ENCODE measurements at regions not wholly inside any gene's neighbourhood (a gene's known extent, or its start where the extent isn't known, plus 50 kb on each side); places are given as distances from the start of the nearest gene placed in this dataset.

DNA sequence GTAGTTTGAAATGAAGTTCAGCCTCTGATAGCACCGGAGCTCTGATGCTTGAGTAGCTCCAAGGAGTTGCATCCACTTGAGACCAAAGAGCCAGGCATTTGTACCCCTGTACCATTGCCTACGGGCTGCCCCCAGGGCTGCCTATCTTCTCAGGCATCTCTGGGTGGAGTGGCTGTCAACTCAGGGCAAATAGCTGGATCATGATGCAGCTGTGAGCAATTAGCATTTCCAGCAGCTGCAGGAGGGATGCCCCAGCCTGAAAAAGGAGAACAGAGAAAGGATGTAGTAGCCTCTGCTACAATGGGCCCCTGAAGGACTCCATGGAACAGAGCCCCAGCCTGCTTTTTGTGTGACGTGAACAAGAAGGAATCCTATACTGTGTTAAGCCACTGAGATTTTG lies 492.6 kb downstream of the BCOR start:
- H3K4me1 ChIP-seq (ENCODE audit: control insufficient read depth in 4 of 4, insufficient read depth in 4 of 4, low read length in 3 of 4): no peaks in the 10 kb centered on the region
- no peaks in the 10 kb centered on the region for H3K27me3 ChIP-seq (ENCODE audit: control insufficient read depth in 4 of 4, insufficient read depth in 4 of 4, low read length in 3 of 4)
- no peaks in the 10 kb centered on the region for H3K36me3 ChIP-seq (ENCODE audit: control insufficient read depth in 4 of 4, insufficient read depth in 3 of 4, low read depth in 1 of 4, low read length in 3 of 4)
- TF ChIP-seq, protein P1, sequence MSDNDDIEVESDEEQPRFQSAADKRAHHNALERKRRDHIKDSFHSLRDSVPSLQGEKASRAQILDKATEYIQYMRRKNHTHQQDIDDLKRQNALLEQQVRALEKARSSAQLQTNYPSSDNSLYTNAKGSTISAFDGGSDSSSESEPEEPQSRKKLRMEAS (IDR thresholded peaks at IDR 0.05): no peak
- TF ChIP-seq HNF4G (IDR thresholded peaks at IDR 0.05) (no peak), RAD21 (IDR thresholded peaks at IDR 0.05) (no peak), JUND (IDR thresholded peaks at IDR 0.05) (no peak), FOXA2 (IDR thresholded peaks at IDR 0.05) (no peak), HNF4A (conservative IDR thresholded peaks at IDR 0.05) (no peak), YY1 (IDR thresholded peaks at IDR 0.05) (no peak), FOXA1 (IDR thresholded peaks at IDR 0.05) (no peak), RXRA (IDR thresholded peaks at IDR 0.05) (no peak), GABPA (IDR thresholded peaks at IDR 0.05 in 1 of 2, conservative IDR thresholded peaks at IDR 0.05 in 1 of 2) (no peak), SP1 (IDR thresholded peaks at IDR 0.05) (no peak), EGR1 (IDR thresholded peaks at IDR 0.05; ENCODE audit: low read depth in 2 of 2) (no peak), NR2F2 (IDR thresholded peaks at IDR 0.05) (no peak), TAF1 (conservative IDR thresholded peaks at IDR 0.05) (no peak)
- TF ChIP-seq, protein P2, sequence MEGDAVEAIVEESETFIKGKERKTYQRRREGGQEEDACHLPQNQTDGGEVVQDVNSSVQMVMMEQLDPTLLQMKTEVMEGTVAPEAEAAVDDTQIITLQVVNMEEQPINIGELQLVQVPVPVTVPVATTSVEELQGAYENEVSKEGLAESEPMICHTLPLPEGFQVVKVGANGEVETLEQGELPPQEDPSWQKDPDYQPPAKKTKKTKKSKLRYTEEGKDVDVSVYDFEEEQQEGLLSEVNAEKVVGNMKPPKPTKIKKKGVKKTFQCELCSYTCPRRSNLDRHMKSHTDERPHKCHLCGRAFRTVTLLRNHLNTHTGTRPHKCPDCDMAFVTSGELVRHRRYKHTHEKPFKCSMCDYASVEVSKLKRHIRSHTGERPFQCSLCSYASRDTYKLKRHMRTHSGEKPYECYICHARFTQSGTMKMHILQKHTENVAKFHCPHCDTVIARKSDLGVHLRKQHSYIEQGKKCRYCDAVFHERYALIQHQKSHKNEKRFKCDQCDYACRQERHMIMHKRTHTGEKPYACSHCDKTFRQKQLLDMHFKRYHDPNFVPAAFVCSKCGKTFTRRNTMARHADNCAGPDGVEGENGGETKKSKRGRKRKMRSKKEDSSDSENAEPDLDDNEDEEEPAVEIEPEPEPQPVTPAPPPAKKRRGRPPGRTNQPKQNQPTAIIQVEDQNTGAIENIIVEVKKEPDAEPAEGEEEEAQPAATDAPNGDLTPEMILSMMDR (IDR thresholded peaks at IDR 0.05; ENCODE audit: low read depth, low read length, missing input control): no peak
- TF ChIP-seq, protein P3, sequence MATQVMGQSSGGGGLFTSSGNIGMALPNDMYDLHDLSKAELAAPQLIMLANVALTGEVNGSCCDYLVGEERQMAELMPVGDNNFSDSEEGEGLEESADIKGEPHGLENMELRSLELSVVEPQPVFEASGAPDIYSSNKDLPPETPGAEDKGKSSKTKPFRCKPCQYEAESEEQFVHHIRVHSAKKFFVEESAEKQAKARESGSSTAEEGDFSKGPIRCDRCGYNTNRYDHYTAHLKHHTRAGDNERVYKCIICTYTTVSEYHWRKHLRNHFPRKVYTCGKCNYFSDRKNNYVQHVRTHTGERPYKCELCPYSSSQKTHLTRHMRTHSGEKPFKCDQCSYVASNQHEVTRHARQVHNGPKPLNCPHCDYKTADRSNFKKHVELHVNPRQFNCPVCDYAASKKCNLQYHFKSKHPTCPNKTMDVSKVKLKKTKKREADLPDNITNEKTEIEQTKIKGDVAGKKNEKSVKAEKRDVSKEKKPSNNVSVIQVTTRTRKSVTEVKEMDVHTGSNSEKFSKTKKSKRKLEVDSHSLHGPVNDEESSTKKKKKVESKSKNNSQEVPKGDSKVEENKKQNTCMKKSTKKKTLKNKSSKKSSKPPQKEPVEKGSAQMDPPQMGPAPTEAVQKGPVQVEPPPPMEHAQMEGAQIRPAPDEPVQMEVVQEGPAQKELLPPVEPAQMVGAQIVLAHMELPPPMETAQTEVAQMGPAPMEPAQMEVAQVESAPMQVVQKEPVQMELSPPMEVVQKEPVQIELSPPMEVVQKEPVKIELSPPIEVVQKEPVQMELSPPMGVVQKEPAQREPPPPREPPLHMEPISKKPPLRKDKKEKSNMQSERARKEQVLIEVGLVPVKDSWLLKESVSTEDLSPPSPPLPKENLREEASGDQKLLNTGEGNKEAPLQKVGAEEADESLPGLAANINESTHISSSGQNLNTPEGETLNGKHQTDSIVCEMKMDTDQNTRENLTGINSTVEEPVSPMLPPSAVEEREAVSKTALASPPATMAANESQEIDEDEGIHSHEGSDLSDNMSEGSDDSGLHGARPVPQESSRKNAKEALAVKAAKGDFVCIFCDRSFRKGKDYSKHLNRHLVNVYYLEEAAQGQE (IDR thresholded peaks at IDR 0.05): no peak
- TF ChIP-seq, protein P4, sequence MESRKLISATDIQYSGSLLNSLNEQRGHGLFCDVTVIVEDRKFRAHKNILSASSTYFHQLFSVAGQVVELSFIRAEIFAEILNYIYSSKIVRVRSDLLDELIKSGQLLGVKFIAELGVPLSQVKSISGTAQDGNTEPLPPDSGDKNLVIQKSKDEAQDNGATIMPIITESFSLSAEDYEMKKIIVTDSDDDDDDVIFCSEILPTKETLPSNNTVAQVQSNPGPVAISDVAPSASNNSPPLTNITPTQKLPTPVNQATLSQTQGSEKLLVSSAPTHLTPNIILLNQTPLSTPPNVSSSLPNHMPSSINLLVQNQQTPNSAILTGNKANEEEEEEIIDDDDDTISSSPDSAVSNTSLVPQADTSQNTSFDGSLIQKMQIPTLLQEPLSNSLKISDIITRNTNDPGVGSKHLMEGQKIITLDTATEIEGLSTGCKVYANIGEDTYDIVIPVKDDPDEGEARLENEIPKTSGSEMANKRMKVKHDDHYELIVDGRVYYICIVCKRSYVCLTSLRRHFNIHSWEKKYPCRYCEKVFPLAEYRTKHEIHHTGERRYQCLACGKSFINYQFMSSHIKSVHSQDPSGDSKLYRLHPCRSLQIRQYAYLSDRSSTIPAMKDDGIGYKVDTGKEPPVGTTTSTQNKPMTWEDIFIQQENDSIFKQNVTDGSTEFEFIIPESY (IDR thresholded peaks at IDR 0.05): no peak
- TF ChIP-seq, protein P5, sequence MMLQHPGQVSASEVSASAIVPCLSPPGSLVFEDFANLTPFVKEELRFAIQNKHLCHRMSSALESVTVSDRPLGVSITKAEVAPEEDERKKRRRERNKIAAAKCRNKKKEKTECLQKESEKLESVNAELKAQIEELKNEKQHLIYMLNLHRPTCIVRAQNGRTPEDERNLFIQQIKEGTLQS (IDR thresholded peaks at IDR 0.05): no peak
- DNase-seq (ENCODE audit: low spot score): no peak
- H3K9ac ChIP-seq (ENCODE audit: low read depth in 1 of 2, low read length in 2 of 2): no peak overlapping the region
- H3K4me3 ChIP-seq (ENCODE audit: low read depth in 1 of 3, low read length in 3 of 3): no peak overlapping the region
- H3K9me3 ChIP-seq (ENCODE audit: control insufficient read depth in 4 of 4, low read length in 3 of 4): peaks cover 0 to 6% (median 2%) of the 10 kb centered on the region in 4 donors
- H3K27ac ChIP-seq (ENCODE audit: low read depth in 1 of 2, low read length in 2 of 2): no peak overlapping the region
- WGBS: 73% methylated on average over 3 of the region's 3 CpGs
